ENCODE measurements at regions not wholly inside any gene's neighbourhood (a gene's known extent, or its start where the extent isn't known, plus 50 kb on each side); places are given as distances from the start of the nearest gene placed in this dataset.
A peak's percentile ranks its signal among the peaks of the same experiment; 100 is the strongest.

DNA sequence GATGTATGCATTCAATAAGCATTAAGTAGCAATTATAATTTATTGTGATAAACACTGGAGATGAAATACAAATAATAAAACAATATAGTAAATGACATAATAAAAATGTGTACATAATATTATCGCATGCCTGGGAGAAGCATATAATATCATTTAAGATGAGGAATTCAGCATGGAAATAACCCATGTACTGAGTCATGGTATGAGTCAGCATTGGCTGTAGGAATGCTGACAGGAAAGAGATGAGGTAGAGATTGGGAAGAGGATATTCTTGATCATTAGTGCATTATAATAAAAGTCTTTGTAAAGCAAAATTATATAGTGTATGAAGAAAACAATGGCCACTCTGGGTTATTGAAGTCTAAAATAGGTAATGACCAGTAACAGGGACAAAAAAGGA lies 82.8 kb downstream of the MAGEB10 start:
- Histone ChIP-seq H3K79me2 (ENCODE audit: low read depth) (no peaks in the 10 kb centered on the region), H3K9me2 (ENCODE audit: insufficient read depth) (no peaks in the 10 kb centered on the region), H3F3A (ENCODE audit: insufficient read depth, low read depth) (no peaks in the 10 kb centered on the region), H3K27me3 (ENCODE audit: insufficient read depth, low read depth) (no peaks in the 10 kb centered on the region), H2AFZ (no peak overlapping the region), H3K4me2 (peak overlapping the region; percentile 7; the same call in 1 of the 2 replicates), H3K4me3 (no peak overlapping the region), H3K36me3 (ENCODE audit: low read depth) (no peaks in the 10 kb centered on the region), H3K9me3 (ENCODE audit: insufficient read depth, low read depth) (no peaks in the 10 kb centered on the region), H3K27ac (no peak overlapping the region), H4K20me1 (ENCODE audit: insufficient read depth) (no peaks in the 10 kb centered on the region), H3K4me1 (replicated peaks; ENCODE audit: insufficient read depth) (0 out of 2 replicates have a peak, but pooled peaks cover 8% of the 10 kb centered on the region)
- no peak for TF ChIP-seq EZH2 (IDR thresholded peaks at IDR 0.05; ENCODE audit: low read depth)
- TF ChIP-seq CTCF (conservative IDR thresholded peaks at IDR 0.05) = no peak
- DNase-seq = peak in 1 of 2 experiments; percentile 36
- ChIA-PET POLR2A (ENCODE audit: unreplicated experiment) (no interaction called here), CTCF (no interaction called here)
- BruUV-seq (replicated peaks) = no TSS peak
- intact Hi-C loops (cut with micrococcal nuclease; ENCODE audit: unreplicated experiment) = no loop called here

DNA sequence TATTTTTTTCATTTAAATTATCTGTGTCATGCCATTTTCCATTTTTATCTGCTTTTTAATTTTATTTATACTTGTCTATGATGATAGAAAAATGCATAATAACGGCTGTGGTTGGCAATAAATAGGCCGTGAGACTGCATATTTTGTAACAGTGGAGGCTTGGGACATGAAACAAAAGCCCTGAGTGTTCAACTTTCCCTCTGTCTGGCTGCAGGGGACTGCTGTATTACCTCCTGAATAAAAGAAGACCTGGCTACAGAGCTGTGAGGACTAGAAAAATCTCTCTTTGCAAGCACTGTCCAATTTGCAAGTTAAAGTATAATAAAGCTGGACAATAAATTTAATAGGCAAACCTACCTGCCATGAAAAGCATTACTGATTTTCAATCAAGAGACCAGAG lies 82.1 kb downstream of the MAGEB10 start:
- H3K79me2 ChIP-seq (ENCODE audit: low read depth) = no peaks in the 10 kb centered on the region
- 0 out of 2 replicates have a peak, but pooled peaks cover 8% of the 10 kb centered on the region for H3K4me1 ChIP-seq (replicated peaks; ENCODE audit: insufficient read depth)
- no peaks in the 10 kb centered on the region for H3K27me3 ChIP-seq (ENCODE audit: insufficient read depth, low read depth)
- H3K4me2 ChIP-seq = no peak overlapping the region
- H4K20me1 ChIP-seq (ENCODE audit: insufficient read depth) = no peaks in the 10 kb centered on the region
- no peaks in the 10 kb centered on the region for H3F3A ChIP-seq (ENCODE audit: insufficient read depth, low read depth)
- ChIA-PET POLR2A (ENCODE audit: unreplicated experiment) (no interaction called here), CTCF (no interaction called here)
- no TSS peak for BruUV-seq (replicated peaks)
- no peak for DNase-seq
- H3K36me3 ChIP-seq (ENCODE audit: low read depth) = no peaks in the 10 kb centered on the region
- H2AFZ ChIP-seq = no peak overlapping the region
- TF ChIP-seq EZH2 (IDR thresholded peaks at IDR 0.05; ENCODE audit: low read depth) = no peak
- TF ChIP-seq CTCF (conservative IDR thresholded peaks at IDR 0.05) = no peak
- no peaks in the 10 kb centered on the region for H3K9me3 ChIP-seq (ENCODE audit: insufficient read depth, low read depth)
- H3K4me3 ChIP-seq = no peak overlapping the region
- intact Hi-C loops (cut with micrococcal nuclease; ENCODE audit: unreplicated experiment) = no loop called here
- no peak overlapping the region for H3K27ac ChIP-seq
- H3K9me2 ChIP-seq (ENCODE audit: insufficient read depth) = no peaks in the 10 kb centered on the region

- POLR2A ChIA-PET (ENCODE audit: unreplicated experiment) = no interaction called here
- Histone ChIP-seq H3K4me2 (no peak overlapping the region), H3K27ac (no peak overlapping the region), H4K20me1 (ENCODE audit: insufficient read depth) (no peaks in the 10 kb centered on the region), H3K79me2 (ENCODE audit: low read depth) (no peaks in the 10 kb centered on the region), H3F3A (ENCODE audit: insufficient read depth, low read depth) (no peaks in the 10 kb centered on the region), H3K9me3 (ENCODE audit: insufficient read depth, low read depth) (no peaks in the 10 kb centered on the region), H3K27me3 (ENCODE audit: insufficient read depth, low read depth) (no peaks in the 10 kb centered on the region), H2AFZ (no peak overlapping the region), H3K36me3 (ENCODE audit: low read depth) (no peaks in the 10 kb centered on the region), H3K9me2 (ENCODE audit: insufficient read depth) (no peaks in the 10 kb centered on the region), H3K4me1 (replicated peaks; ENCODE audit: insufficient read depth) (no peaks in the 10 kb centered on the region), H3K4me3 (no peak overlapping the region)
- intact Hi-C loops (cut with micrococcal nuclease; ENCODE audit: unreplicated experiment) = no loop called here
- CTCF ChIA-PET = no interaction called here
- DNase-seq = no peak
- no TSS peak for BruUV-seq (replicated peaks)
- TF ChIP-seq EZH2 (IDR thresholded peaks at IDR 0.05; ENCODE audit: low read depth) = no peak
- TF ChIP-seq CTCF (conservative IDR thresholded peaks at IDR 0.05) = no peak
Measured at GRCh38 chrX:27884654-27885053, 76.9 kb downstream of the MAGEB10 start.

Data from PC-9 (cell line).